Stimulated activated CD4-positive, alpha-beta T cell treated with anti-CD3 and anti-CD28 coated beads, Interleukin-1b, Interleukin-23, amount 100 ng/mL, for 4 hours (primary cell): ENCODE measurements at regions not wholly inside any gene's neighbourhood (a gene's known extent, or its start where the extent isn't known, plus 50 kb on each side); places are given as distances from the start of the nearest gene placed in this dataset.

Source experiments
- DNase-seq, 2 donors: peaks; one replicate each; pipeline ENCODE4 v3.0.0-alpha.2; 2020; ENCODE audit warnings: low read depth in 2 of 2

DNA sequence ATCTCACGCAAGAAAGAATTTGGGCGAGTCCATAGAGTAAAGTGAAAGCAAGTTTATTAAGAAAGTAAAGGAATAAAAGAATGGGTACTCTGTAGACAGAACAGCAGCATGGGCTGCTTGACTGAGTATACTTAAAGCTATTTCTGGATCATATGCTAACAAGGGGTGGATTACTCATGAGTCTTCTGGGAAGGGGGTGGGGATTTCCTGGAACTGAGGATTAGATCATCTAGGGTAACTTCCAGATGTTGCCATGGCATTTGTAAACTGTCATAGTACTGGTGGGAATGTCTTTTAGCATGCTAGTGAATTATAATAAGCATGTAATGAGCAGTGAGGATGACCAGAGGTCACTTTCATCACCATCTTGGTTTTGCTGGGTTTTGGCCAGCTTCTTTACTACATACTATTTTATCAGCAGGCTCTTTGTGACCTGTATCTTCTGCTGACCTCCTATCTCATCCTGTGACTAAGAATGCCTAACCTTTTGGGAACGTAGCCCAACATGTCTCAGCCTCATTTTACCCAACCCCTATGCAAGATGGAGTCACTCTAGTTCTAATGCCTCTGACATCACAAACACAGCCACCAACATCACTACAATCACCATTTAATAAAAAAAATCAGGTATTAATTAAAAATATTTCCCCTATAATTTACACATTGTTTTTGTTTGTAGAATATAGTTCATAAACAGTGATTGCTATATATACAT is 890.7 kb upstream of the EPHA6 start:
- DNase-seq: no peak

DNA sequence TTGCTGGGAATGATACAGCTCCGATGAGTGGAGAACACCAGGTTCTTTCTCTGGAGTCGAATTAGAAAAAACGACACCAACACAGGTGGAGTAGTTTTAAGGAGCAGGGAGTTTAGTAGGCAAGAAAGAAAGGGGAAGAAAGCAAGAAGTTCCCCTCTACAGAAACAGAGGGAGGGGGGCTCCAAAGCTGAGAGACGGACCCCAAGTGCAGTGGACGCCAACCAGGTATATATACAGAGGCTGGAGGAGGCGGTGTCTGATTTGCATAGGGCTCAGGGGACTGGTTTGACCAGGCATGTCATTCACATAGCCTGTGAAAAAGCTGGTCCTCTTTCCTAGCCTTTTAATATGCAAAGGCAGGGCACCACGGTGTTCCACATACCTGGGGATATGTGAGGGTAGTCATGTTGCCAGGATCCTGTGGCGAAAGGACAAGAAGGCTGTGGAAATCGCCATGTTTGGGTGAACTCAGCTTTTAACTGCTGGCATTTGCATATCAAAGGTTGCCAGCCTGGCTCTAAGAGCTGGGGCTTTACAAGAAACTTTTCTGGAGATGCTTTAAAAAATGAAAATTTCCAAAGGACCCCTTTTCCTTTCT is 887.4 kb upstream of the EPHA6 start:
- no peak for DNase-seq

DNA sequence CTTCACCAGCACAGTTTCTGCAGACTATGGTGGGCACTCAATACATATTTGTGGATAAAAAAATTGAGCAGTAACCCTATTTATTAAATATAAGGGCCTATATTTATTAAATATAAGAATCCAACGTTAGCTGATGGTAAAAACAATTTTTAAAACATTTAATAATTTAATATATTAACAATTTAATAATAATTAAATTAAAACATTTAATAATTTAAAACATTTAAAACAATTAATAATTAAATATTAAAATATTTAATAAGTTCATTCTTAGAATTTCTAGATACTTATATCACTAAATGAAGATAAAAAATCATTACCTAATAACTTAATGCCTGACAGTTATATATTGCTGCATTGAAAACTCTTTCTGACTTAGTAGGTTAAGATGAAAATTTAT is 880.2 kb upstream of the EPHA6 start:
- no peak for DNase-seq

DNA sequence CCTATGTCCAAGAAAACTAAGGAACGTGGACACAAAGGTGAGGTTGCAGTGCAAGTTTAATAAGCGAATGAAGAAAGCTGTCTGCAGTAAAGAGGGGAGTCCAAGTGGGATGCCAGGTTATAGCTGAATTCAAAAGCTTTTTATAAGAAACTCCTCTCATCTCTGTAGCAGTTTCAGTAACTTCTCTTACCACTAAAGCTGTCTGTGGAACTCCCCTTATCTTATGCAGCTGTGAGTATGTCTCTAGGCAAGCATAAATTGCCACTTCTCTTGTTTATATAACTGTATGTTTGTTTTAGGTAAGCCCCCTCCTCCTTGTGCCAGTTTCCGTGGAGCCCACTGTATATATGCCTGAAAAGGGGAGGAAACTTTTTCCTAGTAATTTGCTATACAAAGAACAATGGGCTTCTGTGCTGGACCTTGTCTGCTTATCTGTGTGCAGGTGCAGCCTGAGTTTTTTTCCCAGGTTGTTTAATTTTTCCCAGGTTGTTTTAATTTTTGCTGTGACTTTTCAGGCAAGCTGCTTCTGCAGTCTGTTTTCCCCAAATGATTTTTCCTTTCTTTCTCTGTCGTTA is 875.1 kb upstream of the EPHA6 start:
- DNase-seq: no peak

- DNase-seq: no peak
Observed at GRCh38 chr3:95965704-95966336, 848.6 kb upstream of the EPHA6 start.

- DNase-seq: no peak
Observed at GRCh38 chr3:95971573-95971972, 842.8 kb upstream of the EPHA6 start.

DNA sequence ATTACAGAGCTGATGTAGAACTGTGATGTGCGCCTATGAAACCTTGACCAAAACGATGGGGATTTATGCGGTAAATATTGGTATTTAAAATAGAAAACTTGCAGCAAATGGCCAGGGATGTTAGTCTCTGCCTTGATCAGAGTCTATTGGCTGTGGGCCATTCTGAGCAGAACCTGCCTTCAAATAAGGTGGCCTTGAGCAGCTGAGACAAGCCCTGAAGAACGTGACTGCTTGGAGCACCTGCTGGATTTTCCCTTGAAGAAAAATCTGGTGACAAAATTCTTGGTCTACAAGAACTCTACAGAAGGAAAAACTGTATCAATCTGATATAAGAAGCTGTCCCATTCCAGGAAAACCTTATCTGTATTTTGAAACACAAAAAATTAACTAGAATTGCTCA is 820.1 kb upstream of the EPHA6 start:
- no peak for DNase-seq

- DNase-seq: no peak
Observed at GRCh38 chr3:96000966-96001365, 813.4 kb upstream of the EPHA6 start.

DNA sequence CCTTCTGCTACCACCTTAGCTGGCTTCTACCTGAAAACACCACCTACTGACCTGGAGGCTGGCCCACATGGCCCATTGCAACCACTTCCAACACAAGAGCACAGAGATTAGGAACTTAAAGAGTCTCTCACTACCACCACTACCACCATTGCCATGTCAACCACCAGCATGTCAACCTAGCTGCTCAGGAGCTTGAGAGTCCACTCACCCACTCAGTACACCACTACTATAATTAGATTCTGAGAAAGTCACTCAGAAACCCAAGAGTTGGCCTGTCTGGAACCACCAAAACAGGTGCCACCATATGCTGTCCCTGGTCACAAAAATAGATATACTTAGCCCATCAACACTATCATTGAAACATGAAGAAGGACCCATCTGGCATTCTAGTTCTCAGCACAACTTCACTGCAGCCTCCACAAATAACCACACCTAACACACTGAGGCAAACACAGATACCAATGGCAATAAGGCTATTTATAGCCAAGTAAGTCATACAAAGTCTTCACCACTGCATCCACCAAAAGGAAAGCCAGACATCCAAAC is 806.7 kb upstream of the EPHA6 start:
- DNase-seq: no peak

DNA sequence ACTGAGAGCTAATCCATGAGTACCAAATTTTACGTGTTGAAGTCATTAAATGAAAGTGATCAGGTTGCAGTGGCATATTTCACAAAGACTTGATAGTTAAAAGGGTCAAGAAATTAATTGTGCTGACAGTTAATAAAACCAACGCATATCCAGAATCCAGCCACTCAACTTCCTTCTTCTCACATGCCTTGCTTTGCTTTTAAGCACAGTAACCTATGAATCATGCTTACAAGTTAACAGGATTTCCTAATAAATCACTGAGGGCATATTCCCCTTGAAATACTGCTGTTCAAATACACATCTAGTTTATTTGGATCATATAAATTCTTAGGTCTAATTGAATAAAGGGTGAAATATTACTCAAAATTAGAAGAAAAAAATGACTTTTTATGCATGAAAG is 801.5 kb upstream of the EPHA6 start:
- DNase-seq: no peak

GRCh38 chr3:96017556-96017955 is 796.8 kb upstream of the EPHA6 start:
- no peak for DNase-seq

DNA sequence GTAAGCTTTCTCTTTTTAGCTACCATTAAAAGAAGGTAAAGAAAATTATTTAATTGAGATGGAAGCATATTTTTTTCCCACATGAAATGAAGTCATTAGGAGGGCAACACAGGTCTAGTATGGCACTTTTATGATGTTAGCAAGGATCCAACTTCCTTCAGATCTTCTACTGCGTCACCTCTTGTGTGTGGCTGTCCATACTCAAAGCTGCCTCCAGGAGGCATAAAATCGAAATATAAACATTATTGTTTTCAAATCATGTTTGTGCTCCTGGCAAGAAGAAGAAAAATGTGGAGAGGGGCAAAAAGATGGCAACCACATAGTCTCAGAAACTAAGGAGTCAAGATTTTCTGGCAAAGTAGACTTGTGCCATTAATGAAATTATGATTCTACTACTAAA is 791.7 kb upstream of the EPHA6 start:
- DNase-seq: no peak

DNA sequence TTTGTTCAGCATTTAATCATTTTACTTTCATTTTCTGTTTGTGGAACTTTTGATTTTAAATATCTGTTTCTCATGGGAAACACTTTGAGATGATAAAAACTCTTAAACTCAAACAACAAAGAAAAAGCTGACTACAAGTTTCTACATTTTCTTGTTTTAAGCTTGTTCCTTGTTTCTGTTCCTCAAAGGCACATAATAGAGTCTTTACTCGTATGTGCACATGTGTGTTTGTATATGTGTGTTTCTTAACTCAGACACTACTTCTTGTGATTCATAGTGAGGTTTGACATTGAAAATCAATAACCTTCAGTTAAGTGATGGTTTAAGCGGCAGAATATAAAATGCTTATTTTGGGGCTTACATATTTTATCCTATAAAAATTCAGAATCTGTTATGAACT is 786.7 kb upstream of the EPHA6 start:
- DNase-seq: no peak

DNA sequence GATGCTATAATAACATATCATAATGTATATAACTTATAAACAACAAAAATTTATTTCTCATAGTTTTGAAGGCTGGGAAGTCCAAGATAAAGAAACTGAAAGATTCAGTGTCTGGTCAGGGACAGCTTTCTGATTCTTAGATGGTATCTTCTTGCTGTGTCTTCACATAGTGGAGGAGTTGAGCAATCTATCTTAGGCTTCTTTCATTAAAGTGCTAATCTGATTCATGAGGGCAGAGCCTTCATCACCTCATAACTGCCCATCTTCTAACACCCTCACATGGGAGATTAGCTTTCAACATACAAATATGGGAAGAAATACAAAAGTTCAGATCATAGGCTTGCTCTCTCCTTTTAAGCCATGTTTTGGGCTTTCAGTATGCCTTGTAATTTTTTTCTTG is 774.8 kb upstream of the EPHA6 start:
- DNase-seq: no peak

DNA sequence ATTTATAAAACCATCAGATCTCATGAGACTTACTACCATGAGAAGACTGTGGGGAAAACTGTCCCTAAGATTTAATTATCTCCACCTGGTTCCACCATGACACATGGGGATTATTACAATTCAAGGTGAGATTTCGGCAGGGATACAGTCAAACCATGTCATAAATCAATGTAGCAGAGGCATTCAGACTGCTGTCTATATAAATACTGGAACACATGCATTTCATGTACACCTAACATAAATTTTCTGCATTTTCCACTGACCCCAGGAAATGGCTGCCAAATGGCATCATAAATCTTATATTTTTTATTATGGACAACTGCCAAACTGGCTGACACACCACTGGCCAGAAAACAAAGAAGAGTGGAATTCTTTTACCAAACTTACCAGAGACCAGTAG is 755.1 kb upstream of the EPHA6 start:
- DNase-seq: no peak

- no peak for DNase-seq
Observed at GRCh38 chr3:96069065-96069464, 745.3 kb upstream of the EPHA6 start.

DNA sequence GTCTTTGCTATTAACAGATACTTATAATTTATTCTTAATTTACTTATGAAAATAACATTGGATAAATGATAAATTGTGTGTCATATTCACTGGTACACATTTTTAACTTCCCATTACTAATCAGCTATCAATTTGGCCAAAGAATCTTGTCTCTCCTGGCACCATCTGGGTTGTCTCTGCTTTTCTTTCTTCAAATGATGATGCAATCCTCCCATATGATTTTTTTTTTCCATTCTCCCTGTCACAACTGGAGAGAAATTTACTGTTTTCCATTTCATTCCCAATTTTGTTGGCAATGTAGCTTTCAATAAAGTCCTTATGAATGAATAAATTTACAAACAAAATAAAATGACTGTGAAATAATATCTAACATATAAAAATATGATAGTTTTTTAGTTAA is 743.7 kb upstream of the EPHA6 start:
- no peak for DNase-seq

- DNase-seq: no peak
Observed at GRCh38 chr3:96071097-96071496, 743.3 kb upstream of the EPHA6 start.

- no peak for DNase-seq
Observed at GRCh38 chr3:96072226-96072625, 742.2 kb upstream of the EPHA6 start.

DNA sequence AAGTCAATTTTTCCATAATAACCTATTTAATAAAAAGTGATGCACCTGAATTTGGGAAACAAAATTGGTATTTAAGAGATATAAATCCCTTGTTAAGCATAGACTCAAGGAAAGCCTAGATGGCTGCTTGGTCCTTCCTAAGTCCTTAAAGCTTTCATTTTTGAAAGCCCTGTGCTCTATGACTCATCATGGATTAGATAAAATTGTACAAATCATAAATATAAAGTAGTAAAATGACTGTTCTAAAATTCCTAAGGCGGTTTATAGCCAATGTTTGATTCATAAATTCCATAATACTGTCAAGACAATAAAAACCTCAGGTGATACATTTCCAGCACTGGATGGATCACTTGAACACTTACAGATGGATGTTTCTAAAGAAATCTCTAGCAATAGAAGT is 730.8 kb upstream of the EPHA6 start:
- DNase-seq: no peak

DNA sequence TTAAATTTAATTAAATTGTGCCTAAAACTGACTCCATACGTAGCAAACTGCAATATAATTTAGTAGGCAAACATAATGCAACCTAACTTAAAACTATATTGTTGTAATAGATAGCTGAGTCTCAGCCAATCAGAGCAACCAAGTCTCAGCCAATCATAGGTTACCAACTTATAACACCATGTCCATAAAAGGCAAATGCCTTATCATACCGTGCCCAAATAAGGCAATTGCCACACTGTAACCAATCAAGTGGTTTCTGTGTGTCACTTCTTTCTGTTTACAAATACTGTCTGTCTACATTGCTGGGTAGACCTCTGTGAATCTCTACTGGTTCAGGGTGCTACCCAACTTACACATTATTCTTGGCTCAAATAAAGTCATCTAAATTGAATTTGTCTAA is 728.4 kb upstream of the EPHA6 start:
- DNase-seq: no peak

DNA sequence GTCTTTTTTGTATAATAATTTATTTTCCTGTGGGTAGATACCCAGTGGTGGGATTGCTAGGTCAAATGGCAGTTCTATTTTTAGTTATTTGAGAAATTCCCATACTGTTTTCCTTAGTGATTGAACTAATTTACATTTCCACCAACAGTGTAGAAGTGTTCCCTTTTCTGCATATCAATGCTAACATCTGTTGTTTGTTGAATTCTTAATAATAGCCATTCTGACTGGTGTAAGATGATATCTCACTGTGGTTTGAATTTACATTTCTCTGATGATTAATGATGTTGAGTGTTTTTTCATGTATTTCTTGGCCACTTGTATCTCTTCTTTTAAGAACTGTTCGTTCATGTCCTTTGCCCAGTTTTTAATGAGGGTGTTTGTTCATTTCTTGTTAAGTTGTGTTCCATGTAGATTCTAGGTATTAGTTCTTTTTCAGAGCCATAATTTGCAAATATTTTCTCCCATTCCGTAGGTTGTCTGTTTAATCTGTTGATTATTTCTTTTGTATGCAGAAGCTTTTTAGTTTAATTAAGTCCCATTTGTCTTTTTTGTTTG is 713.3 kb upstream of the EPHA6 start:
- no peak for DNase-seq

- DNase-seq: no peak
Observed at GRCh38 chr3:96106701-96107100, 707.7 kb upstream of the EPHA6 start.
